RWPE2 (cell line): ENCODE measurements at regions not wholly inside any gene's neighbourhood (a gene's known extent, or its start where the extent isn't known, plus 50 kb on each side); places are given as distances from the start of the nearest gene placed in this dataset.

ENCODE experiments used
- ATAC-seq: fragments of 200-7000 bp; cut with Tn5 transposase; 3 replicates; pipeline ENCODE4 v1.9.1; 2021; ENCODE audit warnings: low read depth
- DNase-seq: peaks from one replicate; pipeline ENCODE4 v3.0.0-alpha.2; 2020; ENCODE audit warnings: low spot score
- H3K27ac ChIP-seq: fragments of 450-650 bp; 2 replicates; pipeline ENCODE4 v1.5.1; 2017; ENCODE audit warnings: mild to moderate bottlenecking; ENCODE audit not compliant: poor library complexity, severe bottlenecking
- H3K27me3 ChIP-seq: fragments of 250-450 bp; sonication (Bioruptor Pico); 2 replicates; pipeline ENCODE4 v1.5.1; 2021; ENCODE audit warnings: mild to moderate bottlenecking, moderate library complexity; ENCODE audit not compliant: insufficient read depth, poor library complexity, severe bottlenecking
- H3K36me3 ChIP-seq: fragments of 250-450 bp; sonication (Bioruptor Pico); 2 replicates; pipeline ENCODE4 v1.5.1; 2020; ENCODE audit warnings: low read depth, mild to moderate bottlenecking, moderate library complexity
- H3K4me1 ChIP-seq: fragments of 250-450 bp; sonication (Bioruptor Pico); 2 replicates; pipeline ENCODE4 v1.5.1; 2021; ENCODE audit warnings: mild to moderate bottlenecking, moderate library complexity; ENCODE audit not compliant: insufficient read depth, poor library complexity, severe bottlenecking
- H3K4me3 ChIP-seq: fragments of 250-450 bp; sonication (Bioruptor Pico); 2 replicates; pipeline ENCODE4 v1.5.1; 2021; ENCODE audit warnings: mild to moderate bottlenecking, moderate library complexity; ENCODE audit not compliant: severe bottlenecking
- H3K9me3 ChIP-seq: fragments of 250-450 bp; sonication (Bioruptor Pico); 2 replicates; pipeline ENCODE4 v1.5.1; 2021; ENCODE audit warnings: mild to moderate bottlenecking, moderate library complexity; ENCODE audit not compliant: severe bottlenecking
- CTCF ChIP-seq: fragments of 450-650 bp; IDR thresholded peaks from one replicate; pipeline ENCODE4 v1.5.1; 2017; ENCODE audit warnings: mild to moderate bottlenecking, moderate library complexity; ENCODE audit not compliant: poor library complexity, severe bottlenecking

GRCh38 chr2:175490360-175490791 lies 308.9 kb upstream of the ATP5MC3 start:
- Histone ChIP-seq H3K27ac (no peak overlapping the region), H3K4me3 (no peak overlapping the region), H3K9me3 (no peaks in the 10 kb centered on the region), H3K36me3 (no peaks in the 10 kb centered on the region), H3K4me1 (no peaks in the 10 kb centered on the region), H3K27me3 (no peaks in the 10 kb centered on the region)
- no peak for TF ChIP-seq CTCF
- ATAC-seq (no peak), DNase-seq (no peak)

GRCh38 chr2:175478096-175478768 lies 296.7 kb upstream of the ATP5MC3 start:
- no peak for DNase-seq
- Histone ChIP-seq H3K27me3 (no peaks in the 10 kb centered on the region), H3K27ac (no peak overlapping the region), H3K36me3 (no peaks in the 10 kb centered on the region), H3K4me3 (no peak overlapping the region), H3K4me1 (no peaks in the 10 kb centered on the region), H3K9me3 (no peaks in the 10 kb centered on the region)
- ATAC-seq: peak; percentile 36; the same call in 2 of the 3 replicates
- no peak for TF ChIP-seq CTCF

- H3K36me3 ChIP-seq: no peaks in the 10 kb centered on the region
- DNase-seq: no peak
- no peaks in the 10 kb centered on the region for H3K4me1 ChIP-seq
- no peaks in the 10 kb centered on the region for H3K9me3 ChIP-seq
- H3K27me3 ChIP-seq: no peaks in the 10 kb centered on the region
- no peak overlapping the region for H3K27ac ChIP-seq
- no peak for TF ChIP-seq CTCF
- H3K4me3 ChIP-seq: no peak overlapping the region
- ATAC-seq: no peak
Measured at GRCh38 chr2:175476948-175477347, 295.4 kb upstream of the ATP5MC3 start.

GRCh38 chr2:175476374-175476773 lies 294.9 kb upstream of the ATP5MC3 start:
- no peaks in the 10 kb centered on the region for H3K9me3 ChIP-seq
- DNase-seq: no peak
- H3K27me3 ChIP-seq: no peaks in the 10 kb centered on the region
- no peak overlapping the region for H3K4me3 ChIP-seq
- no peaks in the 10 kb centered on the region for H3K36me3 ChIP-seq
- ATAC-seq: no peak
- no peak for TF ChIP-seq CTCF
- H3K4me1 ChIP-seq: no peaks in the 10 kb centered on the region
- no peak overlapping the region for H3K27ac ChIP-seq

- DNase-seq: no peak
Measured at GRCh38 chr2:175475130-175475529, 293.6 kb upstream of the ATP5MC3 start.

More at GRCh38 chr2:175475130-175475529, 293.6 kb upstream of the ATP5MC3 start:
- no peaks in the 10 kb centered on the region for H3K36me3 ChIP-seq
- ATAC-seq: no peak
- no peaks in the 10 kb centered on the region for H3K27me3 ChIP-seq
- H3K9me3 ChIP-seq: no peaks in the 10 kb centered on the region
- TF ChIP-seq CTCF: no peak
- no peaks in the 10 kb centered on the region for H3K4me1 ChIP-seq
- H3K4me3 ChIP-seq: no peak overlapping the region
- no peak overlapping the region for H3K27ac ChIP-seq
